ENCODE measurements at regions not wholly inside any gene's neighbourhood (a gene's known extent, or its start where the extent isn't known, plus 50 kb on each side); places are given as distances from the start of the nearest gene placed in this dataset.

DNA sequence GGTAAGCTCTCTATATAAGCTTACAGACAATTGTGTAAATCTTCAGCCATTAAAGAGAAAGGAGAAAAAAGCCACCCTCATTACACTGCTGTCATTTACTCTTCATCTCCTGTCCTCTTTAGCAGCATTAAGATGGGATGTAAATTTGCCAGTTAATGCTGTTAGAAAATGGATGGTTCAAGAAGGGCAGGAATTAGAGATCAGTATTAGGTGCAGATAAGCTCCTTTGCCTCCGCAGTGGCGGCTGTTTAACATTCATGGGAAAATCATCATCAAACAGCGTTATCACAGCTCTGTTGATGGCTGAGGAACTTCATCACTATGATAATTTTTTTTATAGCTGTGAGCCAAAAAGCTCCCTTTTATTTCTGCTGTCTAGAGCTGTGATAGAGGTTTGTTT, 61.8 kb upstream of the FAM204A start:
- Histone ChIP-seq H3K36me3 (ENCODE audit: control insufficient read depth, low read length) (no peaks in the 10 kb centered on the region), H3K4me1 (ENCODE audit: control insufficient read depth, low read length) (no peaks in the 10 kb centered on the region), H3K9me2 (replicated peaks; ENCODE audit: control insufficient read depth, low read length) (no peaks in the 10 kb centered on the region), H3F3A (ENCODE audit: control insufficient read depth, insufficient read depth) (no peaks in the 10 kb centered on the region), H3K9me3 (ENCODE audit: control insufficient read depth, insufficient read depth, low read length) (no peaks in the 10 kb centered on the region), H3K79me2 (ENCODE audit: control insufficient read depth, low read length) (no peaks in the 10 kb centered on the region), H3K27ac (ENCODE audit: low read depth, low read length) (no peak overlapping the region), H3K4me2 (ENCODE audit: low read length) (no peak overlapping the region), H3K4me3 (ENCODE audit: low read length) (no peak overlapping the region), H3K27me3 (ENCODE audit: control insufficient read depth, low read length) (0 out of 2 replicates have a peak, but pooled peaks cover 3% of the 10 kb centered on the region), H4K20me1 (ENCODE audit: control insufficient read depth, insufficient read depth, low read depth, low read length) (no peaks in the 10 kb centered on the region)
- TF ChIP-seq EZH2phosphoT487 (IDR thresholded peaks at IDR 0.05; ENCODE audit: borderline replicate concordance, low read length), result no peak
- TF ChIP-seq, protein P1, sequence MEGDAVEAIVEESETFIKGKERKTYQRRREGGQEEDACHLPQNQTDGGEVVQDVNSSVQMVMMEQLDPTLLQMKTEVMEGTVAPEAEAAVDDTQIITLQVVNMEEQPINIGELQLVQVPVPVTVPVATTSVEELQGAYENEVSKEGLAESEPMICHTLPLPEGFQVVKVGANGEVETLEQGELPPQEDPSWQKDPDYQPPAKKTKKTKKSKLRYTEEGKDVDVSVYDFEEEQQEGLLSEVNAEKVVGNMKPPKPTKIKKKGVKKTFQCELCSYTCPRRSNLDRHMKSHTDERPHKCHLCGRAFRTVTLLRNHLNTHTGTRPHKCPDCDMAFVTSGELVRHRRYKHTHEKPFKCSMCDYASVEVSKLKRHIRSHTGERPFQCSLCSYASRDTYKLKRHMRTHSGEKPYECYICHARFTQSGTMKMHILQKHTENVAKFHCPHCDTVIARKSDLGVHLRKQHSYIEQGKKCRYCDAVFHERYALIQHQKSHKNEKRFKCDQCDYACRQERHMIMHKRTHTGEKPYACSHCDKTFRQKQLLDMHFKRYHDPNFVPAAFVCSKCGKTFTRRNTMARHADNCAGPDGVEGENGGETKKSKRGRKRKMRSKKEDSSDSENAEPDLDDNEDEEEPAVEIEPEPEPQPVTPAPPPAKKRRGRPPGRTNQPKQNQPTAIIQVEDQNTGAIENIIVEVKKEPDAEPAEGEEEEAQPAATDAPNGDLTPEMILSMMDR (IDR thresholded peaks at IDR 0.05; ENCODE audit: low read depth, low read length, poor library complexity, severe bottlenecking), result no peak

- no peak for TF ChIP-seq EZH2phosphoT487 (IDR thresholded peaks at IDR 0.05; ENCODE audit: borderline replicate concordance, low read length)
- TF ChIP-seq, protein P1 (IDR thresholded peaks at IDR 0.05; ENCODE audit: low read depth, low read length, poor library complexity, severe bottlenecking), result no peak
- H3K4me2 ChIP-seq (ENCODE audit: low read length), result no peak overlapping the region
- H3K9me2 ChIP-seq (replicated peaks; ENCODE audit: control insufficient read depth, low read length), result no peaks in the 10 kb centered on the region
- no peaks in the 10 kb centered on the region for H3K9me3 ChIP-seq (ENCODE audit: control insufficient read depth, insufficient read depth, low read length)
- H3K36me3 ChIP-seq (ENCODE audit: control insufficient read depth, low read length), result no peaks in the 10 kb centered on the region
- H3K27me3 ChIP-seq (ENCODE audit: control insufficient read depth, low read length), result 0 out of 2 replicates have a peak, but pooled peaks cover 3% of the 10 kb centered on the region
- no peaks in the 10 kb centered on the region for H3K4me1 ChIP-seq (ENCODE audit: control insufficient read depth, low read length)
- no peak overlapping the region for H3K4me3 ChIP-seq (ENCODE audit: low read length)
- no peaks in the 10 kb centered on the region for H3F3A ChIP-seq (ENCODE audit: control insufficient read depth, insufficient read depth)
- H3K79me2 ChIP-seq (ENCODE audit: control insufficient read depth, low read length), result no peaks in the 10 kb centered on the region
- H3K27ac ChIP-seq (ENCODE audit: low read depth, low read length), result no peak overlapping the region
- no peaks in the 10 kb centered on the region for H4K20me1 ChIP-seq (ENCODE audit: control insufficient read depth, insufficient read depth, low read depth, low read length)
Measured at GRCh38 chr10:118401708-118402193, 59.6 kb upstream of the FAM204A start.

DNA sequence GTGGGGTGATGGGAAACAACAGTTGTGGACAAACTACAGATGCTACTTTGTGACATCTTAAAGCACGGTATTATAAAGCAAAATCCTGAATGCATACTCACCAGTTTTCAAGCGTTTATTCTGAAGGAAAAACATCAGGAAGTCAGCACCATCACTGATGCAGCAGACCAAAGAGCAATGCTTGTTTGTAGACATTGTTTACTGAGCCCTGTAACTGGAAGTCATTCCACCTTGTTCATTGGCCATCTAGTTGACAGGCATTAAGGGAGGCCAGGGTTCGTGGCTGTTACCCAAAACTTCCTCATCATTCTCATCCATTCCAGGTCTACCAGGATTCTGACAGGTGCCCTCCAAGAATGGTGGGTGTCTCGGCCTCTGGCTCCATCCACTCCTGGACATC, 55.3 kb upstream of the FAM204A start:
- no peaks in the 10 kb centered on the region for H3K36me3 ChIP-seq (ENCODE audit: control insufficient read depth, low read length)

More for the DNA sequence above, 55.3 kb upstream of the FAM204A start:
- Histone ChIP-seq H3K27me3 (ENCODE audit: control insufficient read depth, low read length) (no peaks in the 10 kb centered on the region), H3K4me1 (ENCODE audit: control insufficient read depth, low read length) (peaks cover 10% of the 10 kb centered on the region), H3K27ac (ENCODE audit: low read depth, low read length) (no peak overlapping the region), H3K4me3 (ENCODE audit: low read length) (no peak overlapping the region), H3K4me2 (ENCODE audit: low read length) (no peak overlapping the region), H3K79me2 (ENCODE audit: control insufficient read depth, low read length) (no peaks in the 10 kb centered on the region), H4K20me1 (ENCODE audit: control insufficient read depth, insufficient read depth, low read depth, low read length) (no peaks in the 10 kb centered on the region), H3F3A (ENCODE audit: control insufficient read depth, insufficient read depth) (no peaks in the 10 kb centered on the region), H3K9me2 (replicated peaks; ENCODE audit: control insufficient read depth, low read length) (no peaks in the 10 kb centered on the region), H3K9me3 (ENCODE audit: control insufficient read depth, insufficient read depth, low read length) (no peaks in the 10 kb centered on the region)
- TF ChIP-seq, protein P1 (IDR thresholded peaks at IDR 0.05; ENCODE audit: low read depth, low read length, poor library complexity, severe bottlenecking), result no peak
- TF ChIP-seq EZH2phosphoT487 (IDR thresholded peaks at IDR 0.05; ENCODE audit: borderline replicate concordance, low read length), result no peak
